ENCODE measurements at regions not wholly inside any gene's neighbourhood (a gene's known extent, or its start where the extent isn't known, plus 50 kb on each side); places are given as distances from the start of the nearest gene placed in this dataset.
"Not testable (repeated sequence)": the region's sequence is repeated elsewhere in the genome, so short reads cannot be mapped to it uniquely, and the experiment has no call there.

DNA sequence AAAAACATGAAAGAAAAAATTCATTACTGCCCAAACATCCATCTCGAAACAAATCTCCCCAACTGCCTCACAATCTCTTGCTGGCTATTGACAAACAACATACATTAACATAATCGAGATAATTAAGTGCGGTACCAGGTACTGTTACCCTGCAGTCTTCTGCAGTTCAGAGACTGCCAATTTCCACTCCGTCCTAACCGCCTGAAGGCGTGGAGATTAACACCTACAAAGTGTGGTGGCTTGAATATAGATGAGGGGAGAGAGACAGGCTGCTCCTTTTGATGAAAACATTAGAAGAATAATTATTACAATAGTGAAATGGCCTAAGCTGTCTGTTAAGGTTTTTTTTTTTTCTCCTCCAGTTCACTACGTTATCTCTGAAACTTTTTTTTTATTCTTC is 258.9 kb upstream of the SOX4 start:
- ATAC-seq (no peak), DNase-seq (no peak)

GRCh38 chr6:21335591-21335990 is 258.0 kb upstream of the SOX4 start:
- DNase-seq: no peak
- ATAC-seq: no peak

DNA sequence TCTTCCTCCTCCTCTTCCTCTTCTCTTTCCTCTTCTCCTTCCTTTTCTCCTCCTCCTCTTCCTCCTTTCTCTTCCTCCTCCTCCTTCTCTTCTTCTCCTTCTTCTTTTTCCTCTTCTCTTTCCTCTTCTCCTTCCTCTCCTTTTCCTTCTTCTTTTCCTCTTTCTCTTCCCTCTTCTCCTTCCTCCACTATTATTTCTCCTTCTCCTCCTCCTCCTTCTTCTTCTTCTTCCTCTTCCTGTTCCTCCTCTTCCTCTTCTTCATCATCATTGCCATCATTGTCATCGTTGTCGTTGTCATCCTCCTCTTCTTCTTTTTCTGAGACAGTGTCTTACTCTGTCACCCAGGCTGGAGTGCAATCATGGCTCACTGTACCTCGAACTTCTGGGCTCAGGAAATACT is 256.3 kb upstream of the SOX4 start:
- ATAC-seq: no peak

GRCh38 chr6:21340573-21340972 is 253.0 kb upstream of the SOX4 start:
- no peak for ATAC-seq
- no peak for DNase-seq

More for the DNA sequence above, 256.3 kb upstream of the SOX4 start:
- no peak for DNase-seq

- DNase-seq: no peak
- ATAC-seq: no peak
These were observed 251.6 kb upstream of the SOX4 start for GRCh38 chr6:21341910-21342309.

- ATAC-seq (no peak), DNase-seq (no peak)
These were observed 251.1 kb upstream of the SOX4 start for GRCh38 chr6:21342501-21342900.

- not testable (repeated sequence) for ATAC-seq, DNase-seq
These were observed 247.8 kb upstream of the SOX4 start for GRCh38 chr6:21345704-21346103.

- no peak for DNase-seq
- ATAC-seq: no peak
These were observed 245.4 kb upstream of the SOX4 start for GRCh38 chr6:21348146-21348503.

GRCh38 chr6:21348504-21349195 is 244.9 kb upstream of the SOX4 start:
- DNase-seq: no peak
- ATAC-seq: no peak

DNA sequence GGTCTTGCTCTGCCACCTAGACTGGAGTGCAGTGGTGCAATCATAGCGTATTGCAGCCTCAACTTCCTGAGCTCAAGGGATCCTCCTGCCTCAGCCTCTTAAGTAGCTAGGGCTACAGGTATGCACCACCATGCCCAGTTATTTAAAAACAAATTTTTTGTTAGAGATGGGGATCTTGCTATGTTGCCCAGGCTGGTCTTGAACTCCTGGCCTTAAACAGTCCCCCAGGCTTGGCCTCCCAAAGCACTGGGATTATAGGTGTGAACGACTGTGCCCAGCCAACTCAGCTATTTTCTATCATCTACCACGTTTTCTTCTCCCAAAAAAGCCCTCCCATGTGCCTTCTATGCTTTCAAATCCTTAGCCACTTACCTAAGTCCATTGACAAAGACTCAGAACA is 243.7 kb upstream of the SOX4 start:
- ATAC-seq (no peak), DNase-seq (no peak)

DNA sequence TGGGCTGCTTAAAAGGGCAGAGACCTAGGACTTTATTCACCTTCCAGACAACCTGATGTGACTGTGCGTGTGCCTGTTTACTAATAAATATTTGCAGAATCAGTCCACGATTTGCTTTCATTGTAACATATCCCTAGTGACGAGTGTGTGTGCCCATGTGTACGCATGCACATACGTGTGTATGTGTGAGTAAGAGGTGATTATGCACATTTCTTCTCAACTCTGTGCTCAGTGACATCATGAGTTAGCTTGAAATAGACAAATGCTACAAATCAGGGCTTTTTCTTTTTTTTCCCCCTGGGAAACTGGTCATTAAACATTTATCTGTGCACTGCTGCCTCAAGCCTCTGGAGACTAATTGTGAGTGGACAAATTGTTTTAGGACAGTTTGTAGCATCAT is 242.6 kb upstream of the SOX4 start:
- no peak for ATAC-seq

DNA sequence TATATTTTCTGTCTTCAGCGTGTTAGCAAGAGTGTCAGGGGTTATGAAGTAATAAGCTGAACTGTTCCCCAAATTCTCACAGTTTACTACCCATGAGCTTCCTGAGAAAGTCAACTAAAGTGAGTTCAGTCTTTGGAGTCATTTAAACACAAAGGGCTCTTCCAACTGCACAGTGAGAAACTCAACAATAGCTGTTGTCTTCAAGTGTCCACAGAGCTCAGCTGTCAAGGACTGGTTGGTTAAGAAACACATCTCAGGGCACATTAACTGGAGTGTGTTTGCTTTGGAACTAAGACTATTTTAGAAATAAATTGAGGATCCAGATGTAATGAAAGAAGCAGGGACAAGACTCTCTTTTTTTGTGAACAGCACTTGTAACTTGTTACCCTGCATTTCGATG is 241.4 kb upstream of the SOX4 start:
- ATAC-seq (no peak), DNase-seq (no peak)

More for the DNA sequence above, 242.6 kb upstream of the SOX4 start:
- DNase-seq: no peak

GRCh38 chr6:21354805-21355238 is 238.7 kb upstream of the SOX4 start:
- ATAC-seq: no peak
- no peak for DNase-seq

- ATAC-seq: no peak
- no peak for DNase-seq
These were observed 237.9 kb upstream of the SOX4 start for GRCh38 chr6:21355638-21356037.

DNA sequence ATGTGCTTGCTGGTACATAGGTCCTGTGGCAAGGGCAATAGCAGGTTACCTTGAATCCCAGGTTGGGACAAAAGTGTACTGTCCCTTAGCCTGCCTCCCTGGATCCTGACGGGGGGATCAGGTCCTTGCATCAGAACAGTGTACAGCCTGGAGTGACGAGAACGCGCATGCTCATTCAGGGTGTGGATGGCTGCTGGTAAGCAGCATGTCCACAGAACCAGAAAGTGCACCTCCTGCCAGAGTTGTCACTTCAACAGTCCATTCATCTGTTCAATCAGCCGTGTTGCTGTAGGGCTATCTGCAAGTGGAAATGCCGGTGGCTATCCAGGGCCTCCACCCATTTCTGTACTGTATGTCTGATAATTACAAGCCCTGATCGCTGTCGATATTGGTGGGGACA is 236.3 kb upstream of the SOX4 start:
- DNase-seq (no peak), ATAC-seq (no peak)

DNA sequence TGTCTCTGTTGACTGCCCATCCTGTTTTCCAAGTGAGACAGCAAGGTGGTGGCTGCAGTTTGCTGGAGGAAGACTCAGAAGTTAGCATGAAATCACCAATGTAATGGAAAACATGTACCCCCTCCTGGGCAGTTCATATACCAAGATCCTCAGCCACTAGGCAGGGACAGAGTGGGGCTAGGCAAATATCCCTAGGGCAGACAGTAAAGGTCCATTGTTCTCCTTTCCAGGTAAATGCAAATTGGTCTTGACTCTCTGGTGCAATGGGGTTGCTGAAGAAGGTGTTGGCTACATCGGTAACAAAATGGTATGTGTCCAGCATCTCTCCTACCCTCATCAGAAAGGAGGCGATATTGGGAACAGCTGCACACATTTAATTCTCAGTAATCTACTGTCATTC is 233.6 kb upstream of the SOX4 start:
- ATAC-seq: no peak
- DNase-seq: no peak

DNA sequence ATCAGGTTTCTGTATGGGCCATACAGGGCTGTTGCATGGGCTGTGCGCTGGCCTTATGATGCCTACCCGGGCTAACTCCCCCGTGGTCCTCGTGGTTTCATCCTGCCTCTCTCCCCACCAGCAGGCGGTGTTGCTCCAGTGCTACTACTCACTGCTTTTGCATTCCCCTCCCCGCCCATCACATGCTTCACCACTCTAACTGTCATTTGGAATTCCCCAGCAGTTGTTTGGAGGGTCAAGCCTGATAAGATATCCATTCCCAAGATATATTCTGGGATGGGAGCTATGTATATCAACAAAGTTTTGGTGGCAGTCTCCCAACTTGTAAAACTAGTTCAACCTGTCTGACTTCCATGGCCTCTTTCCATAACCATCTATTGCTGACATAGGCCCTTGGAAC is 233.2 kb upstream of the SOX4 start:
- ATAC-seq (no peak), DNase-seq (no peak)

- no peak for ATAC-seq
- no peak for DNase-seq
These were observed 226.4 kb upstream of the SOX4 start for GRCh38 chr6:21367148-21367547.

GRCh38 chr6:21367649-21368154 is 225.8 kb upstream of the SOX4 start:
- ATAC-seq (no peak), DNase-seq (no peak)

- ATAC-seq (no peak), DNase-seq (no peak)
These were observed 222.5 kb upstream of the SOX4 start for GRCh38 chr6:21371061-21371460.

DNA sequence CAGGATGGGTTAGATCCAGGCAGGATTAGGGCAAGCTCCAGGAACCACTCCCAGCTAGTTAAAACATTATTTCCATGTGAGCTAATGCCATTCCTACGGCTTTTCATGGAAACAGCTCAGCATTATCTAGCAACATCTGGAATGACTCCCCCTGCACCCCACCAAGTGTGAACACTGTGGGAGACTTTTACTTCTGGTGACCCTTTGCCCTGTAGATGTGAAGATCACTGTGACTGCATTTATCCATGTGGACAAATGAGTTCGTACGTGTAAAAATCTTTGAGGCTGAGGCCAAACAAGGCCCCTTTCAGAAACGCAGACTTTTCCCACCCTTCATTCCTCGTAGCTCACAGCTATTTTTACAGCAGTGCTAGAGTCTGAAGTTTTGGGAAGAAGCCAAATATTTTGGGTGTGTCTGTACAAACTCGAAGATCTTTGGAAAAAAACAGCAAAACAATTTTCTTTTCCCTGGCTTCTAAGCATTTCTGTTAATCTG is 221.8 kb upstream of the SOX4 start:
- DNase-seq (no peak), ATAC-seq (no peak)

- DNase-seq: no peak
- no peak for ATAC-seq
These were observed 218.1 kb upstream of the SOX4 start for GRCh38 chr6:21375151-21376116.

GRCh38 chr6:21377356-21377755 is 216.2 kb upstream of the SOX4 start:
- ATAC-seq (no peak), DNase-seq (no peak)

Measured in stimulated activated naive CD8-positive, alpha-beta T cell treated with anti-CD3 and anti-CD28 coated beads, Interleukin-15, Interleukin-2, amounts not matched to agents 100 U/mL and 50 U/mL, for 24 hours (primary cell).